Osteoblast (primary cell): ENCODE measurements at regions not wholly inside any gene's neighbourhood (a gene's known extent, or its start where the extent isn't known, plus 50 kb on each side); places are given as distances from the start of the nearest gene placed in this dataset.

Source experiments
- DNase-seq: peaks from one replicate; pipeline ENCODE4 v3.0.0; 2011; ENCODE audit warnings: low spot score, mixed read lengths; ENCODE audit not compliant: insufficient read length; ENCODE audit errors: missing footprints
- H2AFZ ChIP-seq: 2 replicates; pipeline ENCODE4 v1.6.0; 2011; ENCODE audit warnings: mild to moderate bottlenecking, low read length
- H3K27ac ChIP-seq: 2 replicates; pipeline ENCODE4 v1.5.1; 2011; ENCODE audit warnings: mild to moderate bottlenecking, low read depth, low read length, moderate library complexity
- H3K27me3 ChIP-seq: 2 replicates; pipeline ENCODE4 v1.6.0; 2012; ENCODE audit warnings: mild to moderate bottlenecking, control low read depth, inconsistent platforms, low read length, moderate library complexity; ENCODE audit not compliant: insufficient read depth
- H3K36me3 ChIP-seq: 2 replicates; pipeline ENCODE4 v1.5.1; 2011; ENCODE audit warnings: mild to moderate bottlenecking, low read length, control low read depth, moderate library complexity; ENCODE audit not compliant: insufficient read depth
- H3K4me1 ChIP-seq: 2 replicates; pipeline ENCODE4 v1.5.1; 2011; ENCODE audit warnings: mild to moderate bottlenecking, low read length, control low read depth, moderate library complexity; ENCODE audit not compliant: insufficient read depth
- H3K4me2 ChIP-seq: 2 replicates; pipeline ENCODE4 v1.6.0; 2011; ENCODE audit warnings: mild to moderate bottlenecking, low read length; ENCODE audit not compliant: insufficient read depth
- H3K4me3 ChIP-seq: fragments of 200-600 bp; sonication (generic); 3 replicates; pipeline ENCODE4 v1.5.1; 2012; ENCODE audit warnings: mild to moderate bottlenecking, low read length, inconsistent platforms; ENCODE audit not compliant: insufficient read depth
- H3K79me2 ChIP-seq: 2 replicates; pipeline ENCODE4 v1.6.0; 2012; ENCODE audit warnings: mild to moderate bottlenecking, low read length, control low read depth, inconsistent platforms; ENCODE audit not compliant: insufficient read depth
- H3K9me3 ChIP-seq: 2 replicates; pipeline ENCODE4 v1.5.1; 2011; ENCODE audit warnings: low read depth, low read length, control low read depth
- H4K20me1 ChIP-seq: 2 replicates; pipeline ENCODE4 v1.6.0; 2012; ENCODE audit warnings: mild to moderate bottlenecking, low read length, control low read depth; ENCODE audit not compliant: insufficient read depth
- TF ChIP-seq, protein P1 (sequence below): IDR thresholded peaks from 2 replicates; pipeline ENCODE4 v1.5.1; 2011; ENCODE audit warnings: mild to moderate bottlenecking, low read depth, low read length, moderate library complexity; ENCODE audit errors: extremely low read depth

DNA sequence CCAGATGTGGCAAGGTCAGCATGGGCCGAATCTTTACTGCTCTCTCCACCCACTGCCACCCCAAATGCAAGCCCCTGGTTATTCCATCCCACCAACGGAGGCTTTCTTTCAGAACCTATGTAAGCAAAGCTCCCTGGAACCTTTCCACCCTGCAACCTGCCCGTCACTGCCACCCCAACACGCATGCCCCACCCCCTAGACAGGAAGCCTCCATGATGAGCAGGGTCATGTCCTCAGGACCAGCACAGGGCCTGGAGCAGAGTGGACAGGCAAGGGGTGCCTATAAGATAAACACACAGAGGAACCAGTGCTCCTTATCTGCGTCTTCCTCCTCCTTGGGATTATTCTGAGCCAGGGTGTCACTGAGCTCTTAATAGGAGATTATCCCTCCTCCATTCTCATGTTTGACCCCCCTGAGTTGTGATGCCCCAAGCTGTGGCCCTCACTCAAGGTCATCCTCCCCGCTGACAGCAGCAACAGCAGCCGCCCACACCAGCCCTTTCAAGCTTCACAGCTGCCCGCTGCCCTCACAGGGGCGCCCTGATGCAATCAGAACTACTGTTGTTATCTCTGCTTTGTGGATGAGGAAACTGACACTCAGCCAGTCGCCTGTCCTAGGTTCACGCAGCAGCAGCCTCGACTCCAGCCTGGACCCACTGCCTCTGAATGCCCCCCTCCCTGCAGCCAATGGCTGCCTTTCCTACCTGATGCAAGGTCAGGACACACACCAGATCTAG is 647.3 kb downstream of the TBC1D22A start:
- Histone ChIP-seq H3K9me3 (no peaks in the 10 kb centered on the region), H3K36me3 (no peaks in the 10 kb centered on the region), H3K4me2 (no peak overlapping the region), H2AFZ (no peak overlapping the region), H3K27me3 (no peaks in the 10 kb centered on the region), H3K4me1 (no peaks in the 10 kb centered on the region), H3K4me3 (no peak overlapping the region), H4K20me1 (no peaks in the 10 kb centered on the region), H3K79me2 (no peaks in the 10 kb centered on the region), H3K27ac (no peak overlapping the region)
- peak; percentile 25 for DNase-seq
- TF ChIP-seq, protein P1, sequence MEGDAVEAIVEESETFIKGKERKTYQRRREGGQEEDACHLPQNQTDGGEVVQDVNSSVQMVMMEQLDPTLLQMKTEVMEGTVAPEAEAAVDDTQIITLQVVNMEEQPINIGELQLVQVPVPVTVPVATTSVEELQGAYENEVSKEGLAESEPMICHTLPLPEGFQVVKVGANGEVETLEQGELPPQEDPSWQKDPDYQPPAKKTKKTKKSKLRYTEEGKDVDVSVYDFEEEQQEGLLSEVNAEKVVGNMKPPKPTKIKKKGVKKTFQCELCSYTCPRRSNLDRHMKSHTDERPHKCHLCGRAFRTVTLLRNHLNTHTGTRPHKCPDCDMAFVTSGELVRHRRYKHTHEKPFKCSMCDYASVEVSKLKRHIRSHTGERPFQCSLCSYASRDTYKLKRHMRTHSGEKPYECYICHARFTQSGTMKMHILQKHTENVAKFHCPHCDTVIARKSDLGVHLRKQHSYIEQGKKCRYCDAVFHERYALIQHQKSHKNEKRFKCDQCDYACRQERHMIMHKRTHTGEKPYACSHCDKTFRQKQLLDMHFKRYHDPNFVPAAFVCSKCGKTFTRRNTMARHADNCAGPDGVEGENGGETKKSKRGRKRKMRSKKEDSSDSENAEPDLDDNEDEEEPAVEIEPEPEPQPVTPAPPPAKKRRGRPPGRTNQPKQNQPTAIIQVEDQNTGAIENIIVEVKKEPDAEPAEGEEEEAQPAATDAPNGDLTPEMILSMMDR = no peak

DNA sequence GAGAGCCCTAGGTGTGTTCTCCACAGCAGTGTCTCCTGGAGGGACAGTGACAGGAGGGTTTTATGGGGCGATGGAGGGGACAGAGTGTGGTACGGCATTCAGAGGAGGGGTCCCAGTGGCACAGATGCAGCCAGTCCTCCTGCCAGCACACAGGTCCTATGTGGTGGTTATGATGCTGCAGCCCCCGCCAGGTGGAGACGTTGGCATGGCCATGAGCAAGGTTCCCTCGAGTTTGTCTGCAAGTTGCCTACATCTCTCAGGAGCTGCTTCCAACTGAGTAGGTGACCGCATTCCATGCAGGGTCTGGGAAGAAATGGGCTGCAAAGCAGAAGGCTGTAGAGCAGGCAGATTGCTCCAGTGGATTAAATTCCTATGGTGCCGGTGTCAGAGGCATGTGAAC is 646.0 kb downstream of the TBC1D22A start:
- no peak overlapping the region for H3K4me2 ChIP-seq
- no peaks in the 10 kb centered on the region for H3K27me3 ChIP-seq
- no peaks in the 10 kb centered on the region for H3K36me3 ChIP-seq
- no peaks in the 10 kb centered on the region for H3K79me2 ChIP-seq
- no peak overlapping the region for H3K4me3 ChIP-seq
- no peaks in the 10 kb centered on the region for H3K9me3 ChIP-seq
- H3K27ac ChIP-seq = no peak overlapping the region
- H2AFZ ChIP-seq = no peak overlapping the region
- H4K20me1 ChIP-seq = no peaks in the 10 kb centered on the region
- no peaks in the 10 kb centered on the region for H3K4me1 ChIP-seq
- no peak for DNase-seq
- TF ChIP-seq, protein P1 = no peak

DNA sequence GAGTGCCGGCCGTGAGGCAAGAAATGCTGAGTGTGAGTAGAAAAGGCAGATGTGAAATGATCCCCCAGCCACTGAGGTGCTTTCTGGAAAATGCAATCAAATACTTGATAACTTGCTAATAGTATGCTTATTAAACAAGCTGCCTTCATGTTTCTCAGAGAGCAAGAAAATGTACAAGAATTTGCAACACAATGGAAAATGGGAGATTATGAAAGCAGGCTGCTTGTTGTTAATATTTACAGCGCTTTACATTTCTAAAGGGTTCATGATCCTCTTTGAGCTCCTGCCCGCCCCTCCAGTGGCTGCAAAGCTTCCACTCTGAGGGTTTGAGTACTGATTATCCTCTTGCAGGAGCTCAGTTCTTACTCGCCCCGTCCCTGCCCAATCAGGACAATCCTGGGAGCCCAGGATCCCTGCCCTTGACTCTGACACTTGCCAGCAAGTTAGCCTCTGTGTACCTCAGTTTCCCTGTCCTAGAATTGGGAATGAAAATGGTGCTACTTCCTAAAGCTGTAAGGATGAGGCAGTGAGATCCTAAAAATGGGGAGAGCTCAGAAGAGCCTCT is 645.1 kb downstream of the TBC1D22A start:
- Histone ChIP-seq H3K9me3 (no peaks in the 10 kb centered on the region), H3K4me2 (no peak overlapping the region), H3K27me3 (no peaks in the 10 kb centered on the region), H3K4me1 (no peaks in the 10 kb centered on the region), H3K4me3 (no peak overlapping the region), H2AFZ (no peak overlapping the region), H4K20me1 (no peaks in the 10 kb centered on the region), H3K36me3 (no peaks in the 10 kb centered on the region), H3K79me2 (no peaks in the 10 kb centered on the region), H3K27ac (no peak overlapping the region)
- TF ChIP-seq, protein P1 = no peak
- no peak for DNase-seq

DNA sequence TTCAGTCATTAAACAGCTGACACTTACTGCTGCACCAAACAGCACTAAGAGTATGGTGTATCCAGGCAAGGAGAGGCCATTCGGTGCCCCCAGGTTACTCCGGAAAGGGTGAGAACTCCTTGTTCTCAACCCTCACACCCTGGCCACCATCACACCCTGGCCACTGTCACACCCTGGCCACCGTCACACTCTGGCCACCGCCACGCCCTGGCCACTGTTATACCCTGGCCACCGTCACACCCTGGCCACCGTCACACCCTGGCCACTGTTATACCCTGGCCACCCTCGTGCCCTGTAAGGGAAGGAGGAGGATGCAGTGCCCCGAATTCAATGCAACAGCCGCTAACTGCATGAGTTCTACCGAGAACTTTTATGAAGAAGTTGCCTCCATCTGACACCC is 644.4 kb downstream of the TBC1D22A start:
- Histone ChIP-seq H3K27me3 (no peaks in the 10 kb centered on the region), H4K20me1 (no peaks in the 10 kb centered on the region), H3K4me3 (no peak overlapping the region), H3K4me2 (no peak overlapping the region), H2AFZ (no peak overlapping the region), H3K4me1 (no peaks in the 10 kb centered on the region), H3K9me3 (no peaks in the 10 kb centered on the region), H3K79me2 (no peaks in the 10 kb centered on the region), H3K36me3 (no peaks in the 10 kb centered on the region), H3K27ac (no peak overlapping the region)
- no peak for DNase-seq
- TF ChIP-seq, protein P1 = no peak
